ENCODE measurements at regions not wholly inside any gene's neighbourhood (a gene's known extent, or its start where the extent isn't known, plus 50 kb on each side); places are given as distances from the start of the nearest gene placed in this dataset.

- Histone ChIP-seq H3K4me3 (ENCODE audit: low read depth in 2 of 2, low read length in 2 of 2) (no peak overlapping the region), H3K27me3 (ENCODE audit: control insufficient read depth, insufficient read depth, low read length) (no peaks in the 10 kb centered on the region), H3K27ac (ENCODE audit: low read length) (no peak overlapping the region), H3K9me3 (ENCODE audit: control insufficient read depth, insufficient read depth, low read depth, low read length) (no peaks in the 10 kb centered on the region), H3K4me1 (ENCODE audit: control insufficient read depth, insufficient read depth, low read length) (no peaks in the 10 kb centered on the region), H3K36me3 (ENCODE audit: control insufficient read depth, insufficient read depth, low read length) (no peaks in the 10 kb centered on the region)
- ChIA-PET CTCF (no interaction called here), POLR2A (no interaction called here)
- TF ChIP-seq REST (IDR thresholded peaks at IDR 0.05; ENCODE audit: insufficient read depth in 1 of 2, low read depth in 2 of 2, low read length in 1 of 2) (no peak), POLR2AphosphoS5 (IDR thresholded peaks at IDR 0.05; ENCODE audit: low read depth, low read length) (no peak), TCF7L2 (IDR thresholded peaks at IDR 0.05; ENCODE audit: low read depth, low read length) (no peak)
- in situ Hi-C loops (cut with HindIII; ENCODE audit: low pct_unique_long_range_greater_than_20kb, low sequenced_read_pairs) (no loop called here), intact Hi-C loops (cut with micrococcal nuclease; ENCODE audit: unreplicated experiment) (no loop called here)
- no TSS peak for BruUV-seq (replicated peaks)
- DNase-seq (ENCODE audit: low read depth, low spot score) (no peak), ATAC-seq (no peak)
Observed at GRCh38 chrX:150007356-150007755, 69.1 kb upstream of the EOLA2 start.

GRCh38 chrX:150012647-150013381 lies 74.5 kb upstream of the EOLA2 start:
- in situ Hi-C loops (cut with HindIII; ENCODE audit: low pct_unique_long_range_greater_than_20kb, low sequenced_read_pairs) (no loop called here), intact Hi-C loops (cut with micrococcal nuclease; ENCODE audit: unreplicated experiment) (no loop called here)
- H3K4me3 ChIP-seq (ENCODE audit: low read depth in 2 of 2, low read length in 2 of 2), result no peak overlapping the region
- H3K9me3 ChIP-seq (ENCODE audit: control insufficient read depth, insufficient read depth, low read depth, low read length), result no peaks in the 10 kb centered on the region
- BruUV-seq (replicated peaks), result no TSS peak
- no peak for ATAC-seq
- no peaks in the 10 kb centered on the region for H3K27me3 ChIP-seq (ENCODE audit: control insufficient read depth, insufficient read depth, low read length)
- DNase-seq (ENCODE audit: low read depth, low spot score), result no peak
- ChIA-PET POLR2A (interaction anchor here (0.6 kb wide), 1 partner anchor 28 kb away, joined by 4 read pairs; no protein-coding TSS in a partner anchor), CTCF (no interaction called here)
- no peaks in the 10 kb centered on the region for H3K4me1 ChIP-seq (ENCODE audit: control insufficient read depth, insufficient read depth, low read length)
- H3K36me3 ChIP-seq (ENCODE audit: control insufficient read depth, insufficient read depth, low read length), result no peaks in the 10 kb centered on the region
- TF ChIP-seq POLR2AphosphoS5 (IDR thresholded peaks at IDR 0.05; ENCODE audit: low read depth, low read length), result no peak
- no peak for TF ChIP-seq SIN3A (IDR thresholded peaks at IDR 0.05; ENCODE audit: borderline replicate concordance, insufficient read depth, low read depth, low read length)
- TF ChIP-seq REST (IDR thresholded peaks at IDR 0.05; ENCODE audit: insufficient read depth in 1 of 2, low read depth in 2 of 2, low read length in 1 of 2), result no peak
- TF ChIP-seq TCF7L2 (IDR thresholded peaks at IDR 0.05; ENCODE audit: low read depth, low read length), result no peak
- no peak for TF ChIP-seq CTCF (IDR thresholded peaks at IDR 0.05)
- H3K27ac ChIP-seq (ENCODE audit: low read length), result no peak overlapping the region

Measured in Panc1 (cell line).